ENCODE measurements at regions not wholly inside any gene's neighbourhood (a gene's known extent, or its start where the extent isn't known, plus 50 kb on each side); places are given as distances from the start of the nearest gene placed in this dataset.

GRCh38 chr7:41098846-41099245, 604.0 kb downstream of the INHBA start:
- no peak for TF ChIP-seq CTCF (IDR thresholded peaks at IDR 0.05)
- TF ChIP-seq POLR2A (IDR thresholded peaks at IDR 0.05), result no peak
